Stimulated activated CD4-positive, alpha-beta T cell treated with anti-CD3 and anti-CD28 coated beads, Interleukin-12 subunit alpha, Interleukin-12 subunit beta, amount 100 ng/mL, for 24 hours (primary cell): ENCODE measurements at regions not wholly inside any gene's neighbourhood (a gene's known extent, or its start where the extent isn't known, plus 50 kb on each side); places are given as distances from the start of the nearest gene placed in this dataset.

Source experiments
- DNase-seq, 2 experiments: peaks; one replicate each; pipeline ENCODE4 v3.0.0-alpha.2; 2020; ENCODE audit warnings: low read depth in 2 of 2

DNA sequence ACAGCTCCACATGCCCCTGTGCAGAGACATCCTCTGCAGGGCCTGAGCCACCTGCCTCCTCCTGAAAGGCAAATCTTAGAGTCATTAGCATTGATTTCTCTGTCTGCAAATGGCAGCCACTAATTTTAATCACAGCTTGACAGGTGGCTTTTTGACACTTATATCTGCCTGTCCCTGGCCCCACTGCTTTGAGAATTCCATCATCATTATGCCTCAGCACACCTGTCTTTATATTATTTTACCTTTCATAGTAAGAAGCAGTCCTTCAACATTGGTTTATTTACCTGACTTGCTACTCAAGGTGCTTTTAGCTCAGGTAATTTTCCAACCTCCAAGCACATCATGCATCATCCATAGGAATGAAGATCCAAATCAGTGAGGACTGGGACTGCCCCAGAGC, 451.3 kb downstream of the MTRR start:
- DNase-seq: no peak

DNA sequence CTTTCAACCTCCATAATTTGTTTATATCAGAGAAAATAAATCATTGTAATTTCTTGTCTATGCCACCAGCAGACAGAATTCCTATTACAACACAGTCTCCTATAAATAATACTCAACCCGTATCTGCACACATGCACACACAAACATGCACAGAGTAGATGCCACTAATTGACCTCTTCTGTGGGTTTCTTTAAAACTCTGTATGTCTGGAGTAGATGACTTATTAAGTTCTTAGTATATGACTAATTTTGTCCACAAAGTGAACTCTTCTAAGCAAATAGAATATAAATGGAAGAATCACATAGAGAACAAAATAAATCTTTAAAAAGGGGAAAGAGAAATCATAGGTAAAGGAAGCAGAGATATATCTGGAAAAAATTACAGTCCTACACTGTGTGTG, 452.3 kb downstream of the MTRR start:
- no peak for DNase-seq

- DNase-seq: no peak
Observed at GRCh38 chr5:8322484-8322883, 453.5 kb downstream of the MTRR start.

- DNase-seq: no peak
Observed at GRCh38 chr5:8327016-8327415, 458.1 kb downstream of the MTRR start.

GRCh38 chr5:8329773-8330172, 460.8 kb downstream of the MTRR start:
- DNase-seq: no peak

GRCh38 chr5:8332666-8333445, 463.9 kb downstream of the MTRR start:
- no peak for DNase-seq

DNA sequence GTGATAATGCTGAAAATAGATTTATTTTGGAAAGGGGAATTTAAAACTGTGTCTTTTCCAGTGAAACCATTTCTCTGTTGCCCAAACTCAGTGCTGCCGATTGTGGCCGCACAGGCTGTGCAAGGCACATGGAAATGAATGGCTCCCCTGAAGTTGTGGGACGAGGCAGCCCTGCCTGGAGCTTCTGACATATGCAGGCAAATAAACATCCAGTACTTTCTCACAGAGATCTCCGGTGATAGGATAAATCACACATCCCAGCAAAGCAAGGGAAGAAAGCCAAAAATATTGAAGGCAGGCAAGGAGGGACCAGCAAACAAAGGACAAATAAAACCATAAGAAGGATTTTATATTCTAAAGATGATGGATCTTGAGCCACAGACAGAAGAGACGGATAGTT, 464.5 kb downstream of the MTRR start:
- no peak for DNase-seq

GRCh38 chr5:8333977-8334376, 465.0 kb downstream of the MTRR start:
- DNase-seq: no peak

GRCh38 chr5:8340261-8340660, 471.3 kb downstream of the MTRR start:
- no peak for DNase-seq

DNA sequence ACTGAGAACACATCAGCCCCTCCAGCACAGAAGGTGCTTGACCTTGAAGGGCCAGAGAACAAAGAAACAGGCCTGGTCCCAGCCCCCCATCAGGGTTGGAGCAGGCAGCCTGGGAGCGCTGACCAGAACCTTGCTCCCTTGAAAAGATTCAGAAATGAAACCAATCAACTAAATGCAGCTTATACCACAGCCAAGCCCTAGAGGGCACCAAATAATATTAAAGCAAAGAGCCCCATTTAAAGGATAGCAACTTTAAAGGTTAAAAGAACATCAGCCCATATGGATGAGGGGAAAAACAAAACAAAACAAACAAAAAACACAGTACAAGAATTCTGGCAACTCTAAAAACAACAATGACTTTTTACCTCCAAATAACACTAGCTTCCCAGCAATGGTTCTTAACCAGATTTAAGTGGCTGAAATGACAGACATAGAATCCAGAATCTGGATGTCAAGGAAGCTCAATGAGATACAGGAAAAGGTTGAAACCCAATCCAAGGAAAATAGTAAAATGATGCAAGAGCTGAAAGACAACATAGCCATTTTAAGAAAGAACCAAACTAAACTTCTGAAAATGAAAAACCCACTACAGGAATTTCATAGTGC, 471.9 kb downstream of the MTRR start:
- DNase-seq: no peak

- no peak for DNase-seq
Observed at GRCh38 chr5:8341406-8341805, 472.5 kb downstream of the MTRR start.

DNA sequence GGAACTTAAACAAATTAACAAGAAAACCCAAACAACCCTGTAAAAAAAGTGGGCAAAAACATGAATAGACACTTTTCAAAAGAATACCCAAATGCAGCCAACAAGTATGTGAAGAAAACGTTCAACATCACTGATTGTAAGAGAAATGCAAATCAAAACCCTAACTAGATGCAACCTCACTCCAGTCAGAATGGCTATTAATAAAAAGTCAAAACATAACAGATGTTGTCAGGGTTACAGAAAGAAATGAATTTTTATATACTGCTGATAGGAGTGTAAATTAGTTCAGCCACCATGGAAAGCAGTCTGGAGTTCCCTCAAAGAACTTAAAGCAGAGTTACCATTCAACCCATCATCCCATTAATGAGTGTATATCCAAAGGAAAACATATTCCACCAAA, 479.0 kb downstream of the MTRR start:
- DNase-seq: no peak

DNA sequence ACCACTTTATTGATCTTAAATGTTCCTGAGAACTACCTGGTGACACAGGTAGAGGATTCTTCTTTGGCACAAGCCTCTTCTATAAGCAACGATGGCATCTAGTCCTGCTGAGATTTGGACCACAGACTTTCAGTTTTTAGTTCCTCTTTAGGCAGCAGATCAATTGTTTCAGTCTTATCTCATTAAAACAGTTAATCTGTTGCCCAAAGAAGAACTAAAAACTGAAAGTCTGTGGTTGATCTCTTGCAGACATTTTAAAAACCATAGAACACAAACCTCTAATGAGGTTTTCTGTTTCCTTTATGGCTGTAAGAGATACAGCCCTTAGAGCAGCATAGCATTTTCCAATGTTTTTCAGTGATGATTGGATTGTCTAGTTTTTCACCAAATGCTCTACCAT, 480.9 kb downstream of the MTRR start:
- DNase-seq: no peak

GRCh38 chr5:8350644-8351339, 481.8 kb downstream of the MTRR start:
- no peak for DNase-seq

DNA sequence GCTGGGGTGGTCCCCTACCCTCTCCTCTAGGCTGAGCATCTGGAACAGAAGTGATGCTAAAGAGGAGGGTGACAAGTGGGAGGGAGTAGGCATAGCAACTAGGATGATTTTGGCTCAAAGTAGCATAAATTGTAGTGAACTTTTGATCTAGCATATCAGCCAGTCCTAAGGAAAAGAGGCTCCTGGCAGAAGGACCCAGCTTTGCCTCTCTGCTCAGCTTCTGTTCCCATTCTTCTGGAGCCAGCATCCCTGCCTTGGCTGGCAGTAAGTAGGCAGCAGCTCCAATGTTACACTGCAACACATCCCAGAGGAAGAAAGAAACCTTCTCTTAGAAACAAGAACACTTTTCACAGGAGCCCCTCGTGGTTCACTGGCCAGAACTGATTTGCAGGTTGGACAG, 487.0 kb downstream of the MTRR start:
- DNase-seq: no peak

GRCh38 chr5:8360012-8360411, 491.1 kb downstream of the MTRR start:
- no peak for DNase-seq

GRCh38 chr5:8362495-8362894, 493.5 kb downstream of the MTRR start:
- DNase-seq: no peak

- DNase-seq: no peak
Observed at GRCh38 chr5:8363138-8363537, 494.2 kb downstream of the MTRR start.

GRCh38 chr5:8366266-8366665, 497.3 kb downstream of the MTRR start:
- DNase-seq: no peak

DNA sequence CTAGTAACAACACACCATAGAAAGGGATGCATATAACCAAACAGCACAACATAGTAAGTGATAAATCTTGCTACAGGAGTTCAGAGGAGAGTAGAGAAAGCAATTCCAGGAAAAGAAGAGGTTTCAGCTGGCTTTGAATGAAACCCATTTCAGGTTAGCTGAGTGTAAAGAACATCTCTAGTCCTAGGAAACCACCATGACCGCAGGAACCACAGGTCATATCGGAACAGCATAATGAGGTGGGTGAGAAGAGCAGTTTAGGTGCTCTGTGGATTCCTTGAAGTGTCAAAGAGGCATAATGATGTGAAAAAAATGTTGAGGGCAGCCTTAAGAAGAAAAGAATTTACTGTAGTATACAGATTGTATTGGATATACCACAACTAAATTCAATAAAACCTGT, 507.5 kb downstream of the MTRR start:
- no peak for DNase-seq

- no peak for DNase-seq
Observed at GRCh38 chr5:8381972-8382371, 513.0 kb downstream of the MTRR start.

DNA sequence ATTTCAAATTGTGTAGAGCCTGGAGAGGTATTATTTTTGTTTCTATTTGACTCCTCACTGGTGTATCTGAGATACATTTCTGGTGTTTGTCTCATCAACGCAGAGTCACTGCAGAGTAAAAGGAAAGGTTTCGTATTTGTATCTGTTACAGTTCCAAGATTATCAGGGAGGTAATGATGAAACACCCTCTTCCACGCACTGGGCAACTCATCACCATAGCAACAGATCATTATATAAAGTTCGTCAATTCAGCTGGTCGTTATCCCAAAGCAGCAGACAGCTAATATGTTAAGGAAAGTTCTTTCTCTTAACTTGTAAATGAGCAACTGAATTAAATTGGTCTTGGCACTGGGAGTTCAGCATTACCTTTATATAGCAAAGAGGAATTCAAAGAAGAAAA, 513.5 kb downstream of the MTRR start:
- DNase-seq: no peak

- no peak for DNase-seq
Observed at GRCh38 chr5:8383616-8384015, 514.7 kb downstream of the MTRR start.
